Urinary bladder (tissue), 3 donors: ENCODE measurements at regions not wholly inside any gene's neighbourhood (a gene's known extent, or its start where the extent isn't known, plus 50 kb on each side); places are given as distances from the start of the nearest gene placed in this dataset.
A peak's percentile ranks its signal among the peaks of the same experiment; 100 is the strongest.

Experiments used
- DNase-seq: peaks from one replicate; pipeline ENCODE4 v3.0.0-alpha.2; 2015; ENCODE audit errors: extremely low spot score
- H3K27ac ChIP-seq: one replicate; pipeline ENCODE4 v1.5.1; 2013; ENCODE audit warnings: low read depth, mild to moderate bottlenecking, moderate library complexity
- H3K36me3 ChIP-seq: one replicate; pipeline ENCODE4 v1.6.1; 2013; ENCODE audit warnings: mild to moderate bottlenecking, moderate library complexity; ENCODE audit not compliant: insufficient read depth
- H3K4me1 ChIP-seq: one replicate; pipeline ENCODE4 v1.6.1; 2013; ENCODE audit warnings: mild to moderate bottlenecking, moderate library complexity; ENCODE audit not compliant: insufficient read depth
- H3K4me3 ChIP-seq: one replicate; pipeline ENCODE4 v1.5.1; 2013; ENCODE audit warnings: low read depth, low read length
- WGBS: extraction: QIAGEN DNeasy Blood & Tissue Kit; methylation state at CpG from one replicate; pipeline ENCODE4 v1.1.7; 2013; 5-methylcytosine and 5-hydroxymethylcytosine counted together
- donor health status: healthy with polysubstance abuse.
- donor health status: healthy.

DNA sequence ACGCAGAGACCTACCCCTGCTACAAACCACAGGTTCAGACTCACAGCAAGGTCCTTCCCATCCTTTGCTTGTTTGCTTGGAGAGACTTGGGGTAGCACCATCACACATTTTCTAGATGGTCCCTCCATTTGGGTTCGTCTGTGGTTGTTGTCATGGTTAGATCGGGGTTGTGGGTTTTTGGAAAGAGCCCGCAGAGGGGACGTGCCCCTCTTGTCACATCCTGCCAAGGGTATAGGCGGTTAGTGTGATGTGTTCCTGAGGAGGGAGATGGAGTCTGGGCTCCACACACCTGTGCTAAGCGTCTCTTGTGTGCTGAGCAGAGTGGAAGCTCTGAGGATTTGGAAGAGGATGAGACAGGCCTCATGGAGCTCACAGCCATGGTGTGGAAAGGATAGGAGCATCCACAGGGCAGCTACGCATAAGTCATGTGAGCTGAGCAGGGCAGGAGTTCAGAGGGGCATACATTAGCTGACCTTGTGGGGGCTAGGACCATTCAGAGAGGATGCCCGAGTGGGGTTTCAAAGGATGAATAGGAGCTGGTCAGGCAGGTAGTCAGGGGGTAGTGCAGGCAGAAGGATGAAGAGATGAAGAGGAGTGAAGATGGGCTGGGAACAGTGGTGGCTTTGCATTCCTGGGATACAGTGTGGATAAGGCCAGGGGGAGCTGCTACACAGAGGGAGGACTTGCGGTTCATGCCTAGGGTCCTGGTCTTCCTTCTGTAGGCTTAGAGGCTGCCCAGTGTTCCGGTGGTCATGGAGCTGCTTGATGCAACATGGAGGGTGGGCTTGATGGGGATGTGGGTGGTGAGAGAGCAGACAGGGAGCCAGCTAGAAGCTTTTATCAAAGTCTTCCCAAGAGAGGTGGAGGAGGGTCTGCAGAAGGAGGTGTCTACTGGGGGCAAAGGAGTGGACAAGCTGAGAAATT lies 62.9 kb downstream of the ACKR3 start:
- 94% methylated on average over 11 of the region's 11 CpGs for WGBS
- no peaks in the 10 kb centered on the region for H3K36me3 ChIP-seq
- H3K4me3 ChIP-seq = no peak overlapping the region
- DNase-seq = no peak
- H3K27ac ChIP-seq = no peak overlapping the region
- no peaks in the 10 kb centered on the region for H3K4me1 ChIP-seq

DNA sequence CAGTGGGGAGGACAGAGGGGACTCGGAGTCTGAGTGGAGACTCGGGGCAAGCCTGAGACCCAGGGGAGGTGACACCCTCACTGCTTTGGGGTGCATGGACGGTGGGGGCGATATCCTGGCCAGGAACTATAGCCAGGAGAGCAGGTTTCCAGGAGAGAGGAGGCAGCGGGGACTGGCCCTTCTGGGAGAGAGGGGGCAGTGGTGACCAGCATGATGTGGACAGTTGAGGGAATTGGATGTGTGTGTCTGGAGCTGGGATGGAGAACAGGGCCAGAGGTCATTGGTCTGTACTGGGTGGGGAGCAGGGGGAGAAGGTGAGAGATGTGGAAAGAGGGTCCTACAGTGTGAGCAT lies 63.6 kb downstream of the ACKR3 start:
- H3K27ac ChIP-seq = no peak overlapping the region

DNA sequence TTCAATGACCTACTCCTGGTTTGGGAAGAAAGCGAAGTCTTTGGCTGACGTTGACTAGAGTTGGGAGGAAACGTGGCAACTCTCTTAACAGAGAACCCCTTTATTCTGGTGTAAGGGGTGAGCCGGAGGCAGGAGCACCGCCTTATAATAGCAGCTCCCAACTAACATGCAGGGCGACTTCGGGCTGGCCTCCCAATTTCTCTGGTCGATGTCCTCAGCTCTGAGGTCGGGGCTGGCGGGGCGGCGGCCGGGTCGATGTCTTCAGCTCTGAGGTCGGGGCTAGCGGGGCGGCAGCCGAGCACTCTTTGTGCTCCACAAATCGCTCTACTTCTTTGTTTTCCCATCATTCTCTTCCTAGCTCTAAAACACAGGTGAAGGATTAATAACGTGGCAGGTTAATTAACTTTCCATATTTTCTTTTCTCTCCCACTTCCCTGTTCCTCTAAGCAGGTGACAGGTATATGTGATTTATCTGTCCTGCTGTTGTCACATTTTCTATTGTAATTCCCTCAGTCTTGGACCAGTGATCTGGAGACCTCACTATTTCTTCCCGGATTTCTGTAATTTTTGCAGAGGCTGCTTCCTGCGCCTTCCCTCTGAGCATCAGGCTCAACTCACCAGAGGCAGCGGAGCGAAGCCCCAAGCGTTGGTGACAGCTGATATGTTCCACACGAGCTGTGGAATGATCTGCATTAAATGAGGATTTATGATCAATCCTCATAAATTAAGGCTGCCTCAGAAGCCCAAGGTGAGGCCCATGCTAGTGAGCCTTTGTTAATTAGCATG lies 64.3 kb downstream of the ACKR3 start:
- Histone ChIP-seq H3K4me1 (no peaks in the 10 kb centered on the region), H3K4me3 (no peak overlapping the region), H3K36me3 (no peaks in the 10 kb centered on the region), H3K27ac (no peak overlapping the region)
- 94% methylated on average over 26 of the region's 26 CpGs for WGBS
- no peak for DNase-seq

More for the DNA sequence above, 63.6 kb downstream of the ACKR3 start:
- 74% methylated on average over 5 of the region's 5 CpGs for WGBS
- DNase-seq = no peak
- H3K4me1 ChIP-seq = no peaks in the 10 kb centered on the region
- no peaks in the 10 kb centered on the region for H3K36me3 ChIP-seq
- no peak overlapping the region for H3K4me3 ChIP-seq

DNA sequence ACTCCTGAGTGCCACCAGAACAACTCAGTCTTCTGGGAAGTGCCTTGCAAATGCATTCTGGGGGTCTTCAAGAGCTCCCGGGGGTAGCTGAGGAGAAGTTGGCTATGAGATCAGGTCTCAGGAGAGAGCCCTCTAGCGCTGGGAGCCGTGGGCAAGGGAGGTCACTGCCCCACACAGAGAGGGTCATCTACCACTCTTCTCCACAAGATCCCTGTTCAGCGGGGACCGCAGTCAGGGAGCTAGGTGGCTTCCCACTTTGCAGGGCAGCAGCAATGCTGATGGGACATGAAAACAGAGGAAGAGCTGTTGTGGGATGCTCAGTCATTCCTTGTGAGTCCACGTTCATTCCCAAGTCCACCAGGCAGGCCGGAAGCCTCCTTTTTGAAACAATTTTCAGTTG lies 66.6 kb downstream of the ACKR3 start:
- H3K36me3 ChIP-seq = no peaks in the 10 kb centered on the region
- DNase-seq = no peak
- H3K4me3 ChIP-seq = no peak overlapping the region
- peaks cover 2% of the 10 kb centered on the region for H3K4me1 ChIP-seq
- 96% methylated on average over 7 of the region's 7 CpGs for WGBS
- H3K27ac ChIP-seq = no peak overlapping the region

DNA sequence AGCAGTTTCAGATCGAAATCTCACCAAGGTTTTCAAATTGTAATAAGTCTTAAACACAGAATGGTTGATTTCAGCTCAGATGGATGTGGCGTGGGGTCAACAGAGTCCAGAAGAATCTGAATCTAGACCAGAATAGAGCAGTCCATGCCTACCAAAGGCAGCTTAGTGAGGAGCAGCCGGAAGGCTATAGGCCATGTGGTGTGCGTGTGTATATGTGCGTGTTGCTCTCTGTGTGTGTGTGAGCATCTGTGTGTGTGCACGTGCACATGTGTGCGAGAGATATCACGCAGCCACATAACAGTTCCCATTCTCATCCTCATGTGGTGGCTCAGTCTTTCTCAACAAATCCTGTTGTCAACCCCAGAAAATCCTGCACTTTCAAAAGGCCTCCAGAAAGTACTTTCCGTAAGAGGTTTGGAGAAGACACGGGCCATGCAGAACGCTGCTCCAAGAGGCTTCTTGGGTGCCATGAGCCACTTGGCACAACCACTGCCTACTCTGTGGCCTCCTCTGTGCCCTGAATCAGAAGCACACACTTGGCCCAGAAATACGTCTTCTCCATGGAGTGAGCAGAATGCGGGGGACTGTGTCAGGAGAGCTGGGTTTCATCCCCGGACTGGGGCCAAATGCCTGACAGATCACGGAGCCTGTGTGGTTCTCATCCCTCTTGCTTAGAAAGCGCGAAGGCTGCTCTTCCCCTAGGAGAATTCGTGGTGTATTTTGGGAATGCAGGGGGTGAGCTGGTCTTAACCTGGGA lies 67.3 kb downstream of the ACKR3 start:
- H3K4me1 ChIP-seq = peaks cover 2% of the 10 kb centered on the region
- 88% methylated on average over 18 of the region's 18 CpGs for WGBS
- no peak overlapping the region for H3K27ac ChIP-seq
- H3K4me3 ChIP-seq = no peak overlapping the region
- no peak for DNase-seq
- H3K36me3 ChIP-seq = no peaks in the 10 kb centered on the region

DNA sequence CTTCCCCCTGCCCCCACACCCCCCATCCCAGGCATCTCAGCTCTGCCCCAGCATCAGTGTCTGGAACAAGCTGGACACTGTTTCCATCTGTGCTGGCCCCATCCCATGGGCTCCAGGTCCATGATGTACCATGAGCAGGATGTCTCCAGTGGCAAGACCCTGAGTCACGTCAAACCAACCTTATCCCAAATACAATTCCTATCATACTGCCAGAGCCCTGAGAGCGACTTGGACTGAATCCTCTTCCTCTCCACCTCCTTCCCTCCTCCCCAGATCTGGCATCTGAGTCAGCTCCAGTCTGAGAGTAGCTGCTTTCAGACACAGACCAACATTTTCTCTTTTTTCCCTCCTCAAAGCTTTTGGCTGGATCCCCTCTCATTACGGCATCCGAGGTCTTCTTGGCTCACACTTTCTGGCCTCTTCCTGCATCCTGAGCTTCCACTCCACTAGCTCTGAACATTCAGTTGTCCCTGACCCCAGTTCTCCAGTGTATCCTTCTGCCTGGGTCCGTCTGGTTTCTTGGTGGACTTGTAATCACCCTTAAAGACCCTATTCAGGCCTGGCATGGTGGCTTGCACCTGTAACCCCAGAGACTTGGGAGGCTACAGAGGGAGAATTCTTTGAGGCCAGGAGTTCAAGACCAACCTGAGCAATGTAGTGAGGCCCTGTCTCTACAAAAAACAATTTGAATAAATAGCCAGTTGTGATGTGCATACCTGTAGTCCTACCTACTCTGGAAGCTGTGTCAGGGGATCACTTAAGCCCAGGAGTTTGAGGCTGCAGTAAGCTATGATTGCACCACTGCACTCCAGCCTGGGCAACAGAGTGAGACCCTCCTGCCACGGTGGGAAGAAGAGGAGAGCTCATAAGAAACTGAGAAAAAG lies 68.3 kb downstream of the ACKR3 start:
- Histone ChIP-seq H3K4me1 (peaks cover 2% of the 10 kb centered on the region), H3K27ac (no peak overlapping the region), H3K4me3 (no peak overlapping the region), H3K36me3 (no peaks in the 10 kb centered on the region)
- DNase-seq = no peak
- 61% methylated on average over 6 of the region's 6 CpGs for WGBS

DNA sequence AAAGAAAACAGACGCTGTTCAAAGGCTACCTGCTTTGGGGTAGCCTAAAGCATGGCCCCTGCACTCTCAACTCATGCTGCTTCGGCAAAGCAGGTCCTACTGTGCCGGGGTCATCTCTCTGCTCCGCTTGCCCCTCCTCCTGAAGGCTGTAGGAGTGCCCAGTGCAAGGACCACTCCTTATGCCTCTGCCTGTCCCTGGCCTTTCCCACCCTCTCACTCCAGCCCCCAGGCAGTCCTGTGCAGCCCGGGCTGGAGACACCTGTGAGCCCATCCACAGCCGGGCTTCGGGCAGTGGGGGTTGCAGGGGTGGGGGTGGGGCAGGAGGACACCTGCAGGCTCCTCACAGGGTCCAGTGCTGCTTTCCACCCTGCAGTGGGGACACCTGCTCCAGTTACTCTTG lies 69.1 kb downstream of the ACKR3 start:
- WGBS = 91% methylated on average over 7 of the region's 7 CpGs
- no peak for DNase-seq
- no peak overlapping the region for H3K27ac ChIP-seq
- H3K4me1 ChIP-seq = peaks cover 2% of the 10 kb centered on the region
- no peak overlapping the region for H3K4me3 ChIP-seq
- H3K36me3 ChIP-seq = no peaks in the 10 kb centered on the region

DNA sequence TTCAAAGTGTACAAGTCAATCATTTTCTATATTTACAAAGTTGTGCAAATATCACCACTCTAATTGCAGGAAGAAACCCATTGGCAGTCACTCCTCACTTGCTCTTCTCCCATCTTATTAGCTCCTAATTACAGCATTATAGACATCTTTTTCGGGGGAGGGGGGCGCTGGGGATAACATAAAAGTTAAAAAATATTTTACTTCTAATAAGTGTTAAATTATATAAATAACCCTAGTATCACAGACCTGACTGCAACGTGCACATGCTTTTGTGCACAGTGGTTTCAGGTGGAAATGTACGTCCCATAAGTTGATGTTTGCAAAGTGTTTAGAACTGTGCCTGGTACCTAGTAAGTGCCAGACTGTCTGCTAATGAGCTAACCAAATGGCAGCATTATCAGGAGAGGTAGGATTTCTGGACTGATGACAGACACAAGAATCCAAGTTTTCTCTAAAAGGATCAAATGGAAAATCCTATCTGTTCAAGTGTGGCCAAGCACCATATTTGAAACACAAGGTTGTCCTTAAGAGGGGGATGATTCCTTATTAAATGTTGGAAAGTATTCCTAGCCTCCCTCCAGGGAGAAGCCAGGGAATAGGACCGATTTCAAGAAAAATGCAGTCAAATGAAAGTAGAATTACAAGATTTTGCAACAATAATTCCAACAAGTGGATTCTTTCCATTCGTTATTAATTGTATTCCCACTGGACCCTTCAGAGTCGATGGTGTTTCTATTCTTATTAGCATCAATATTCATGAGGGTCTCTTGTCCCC lies 70.0 kb downstream of the ACKR3 start:
- 84% methylated on average over 7 of the region's 7 CpGs for WGBS
- no peak for DNase-seq
- no peak overlapping the region for H3K27ac ChIP-seq

DNA sequence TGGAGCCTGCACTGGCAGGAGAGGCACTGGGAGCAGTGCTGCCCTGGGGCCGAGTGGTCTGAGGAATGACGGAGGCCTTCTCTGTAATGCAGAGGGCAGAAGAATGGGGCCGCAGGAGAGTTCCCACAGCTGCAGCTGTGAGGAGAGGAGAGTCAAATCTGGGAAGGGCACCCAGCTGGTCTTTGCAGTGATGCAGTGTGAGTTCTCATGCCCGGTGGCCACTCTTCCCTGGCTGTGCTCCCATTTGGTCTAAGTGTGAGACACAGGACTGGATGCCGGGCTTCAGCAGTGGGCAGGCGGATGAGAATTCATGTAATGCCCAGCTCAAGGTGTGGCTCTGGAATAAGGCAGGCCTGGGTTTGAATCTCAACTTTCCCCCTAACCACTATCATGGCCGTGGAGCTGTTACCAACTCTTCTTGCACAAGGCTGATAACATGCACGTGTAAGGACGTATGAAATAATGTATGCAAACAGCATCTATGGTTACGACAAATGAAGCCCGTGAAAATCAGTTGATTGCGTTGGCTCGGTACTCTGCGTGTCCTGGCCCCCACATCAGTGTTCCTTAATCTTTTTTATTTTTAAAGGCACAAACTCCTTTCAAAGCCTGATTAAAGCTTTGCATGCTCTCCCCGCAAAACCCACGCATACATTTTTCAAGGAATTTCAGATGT lies 71.6 kb downstream of the ACKR3 start:
- no peak overlapping the region for H3K27ac ChIP-seq
- DNase-seq = no peak
- H3K4me1 ChIP-seq = peaks cover 2% of the 10 kb centered on the region
- WGBS = 95% methylated on average over 16 of the region's 16 CpGs
- no peaks in the 10 kb centered on the region for H3K36me3 ChIP-seq
- H3K4me3 ChIP-seq = no peak overlapping the region

More for the DNA sequence above, 70.0 kb downstream of the ACKR3 start:
- Histone ChIP-seq H3K36me3 (no peaks in the 10 kb centered on the region), H3K4me3 (no peak overlapping the region), H3K4me1 (peaks cover 2% of the 10 kb centered on the region)

DNA sequence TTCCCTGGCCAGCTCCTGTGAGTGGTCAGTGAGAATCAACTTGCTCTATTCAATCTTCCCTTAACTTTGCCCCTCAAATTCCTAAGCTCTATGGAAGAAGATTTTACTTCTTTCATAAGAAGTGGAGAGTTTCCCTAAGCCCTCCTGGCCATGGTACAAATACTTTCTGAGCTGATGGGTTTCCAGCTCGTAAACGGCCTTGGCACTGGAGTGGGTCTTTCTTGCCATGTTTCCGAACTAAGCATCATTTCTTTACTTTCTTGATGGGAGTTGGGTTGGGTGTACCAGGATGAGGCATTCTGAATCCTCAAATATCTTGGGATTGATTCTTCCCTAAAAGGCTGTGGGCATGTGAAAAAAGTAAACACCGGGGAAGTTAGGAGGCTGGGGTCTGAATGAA lies 72.5 kb downstream of the ACKR3 start:
- Histone ChIP-seq H3K27ac (peak overlapping the region; percentile 86), H3K36me3 (no peaks in the 10 kb centered on the region), H3K4me3 (no peak overlapping the region), H3K4me1 (peaks cover 2% of the 10 kb centered on the region)
- WGBS = 30% methylated on average over 4 of the region's 4 CpGs
- DNase-seq = no peak

DNA sequence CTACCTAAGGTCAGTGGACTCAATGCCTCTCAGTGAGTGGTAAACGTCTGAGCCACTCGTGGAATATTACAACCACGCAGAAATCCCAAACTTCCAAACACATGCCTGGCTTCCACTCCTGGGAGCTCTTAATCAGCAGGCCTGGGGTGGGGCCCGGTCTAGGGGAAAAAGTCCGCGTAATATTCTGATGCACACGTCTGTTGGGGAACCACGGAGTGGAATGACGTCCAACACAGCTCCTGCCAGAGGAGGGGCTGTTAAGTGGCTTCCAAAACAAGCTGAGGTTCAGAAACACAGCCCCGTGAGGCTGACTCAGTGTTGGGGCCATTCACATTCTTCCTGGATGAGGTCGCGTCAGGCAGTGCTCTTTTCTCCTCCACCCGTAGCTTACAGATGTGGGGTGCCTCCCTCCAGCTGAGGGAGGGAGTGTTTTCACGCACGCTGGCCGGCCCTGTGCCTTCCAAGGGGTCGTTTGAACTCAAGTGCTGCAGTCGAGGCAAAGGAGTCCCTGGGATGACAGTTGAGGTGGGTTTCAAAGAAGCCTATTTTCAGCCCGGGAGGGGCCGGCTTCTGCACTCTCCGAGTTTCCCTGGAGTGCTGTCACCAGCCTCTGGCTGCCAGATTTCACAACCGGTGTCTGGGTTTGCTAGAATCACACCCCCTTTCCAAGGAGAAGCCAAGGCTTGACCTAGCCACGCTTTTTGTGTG lies 73.1 kb downstream of the ACKR3 start:
- Histone ChIP-seq H3K36me3 (no peaks in the 10 kb centered on the region), H3K27ac (peak overlapping the region; percentile 86), H3K4me3 (no peak overlapping the region), H3K4me1 (peaks cover 2% of the 10 kb centered on the region)
- DNase-seq = peak; percentile 43
- 15% methylated on average over 23 of the region's 23 CpGs for WGBS
